HTR-8/SVneo (cell line): ENCODE measurements at regions not wholly inside any gene's neighbourhood (a gene's known extent, or its start where the extent isn't known, plus 50 kb on each side); places are given as distances from the start of the nearest gene placed in this dataset.
A peak's percentile ranks its signal among the peaks of the same experiment; 100 is the strongest.

Experiments used
- DNase-seq: peaks from one replicate; pipeline ENCODE4 v3.0.0; 2011; ENCODE audit warnings: low spot score, mixed read lengths; ENCODE audit not compliant: insufficient read length
- FAIRE-seq: peaks from 2 replicates; lab custom pipeline; 2011; peaks lifted over from hg19 to GRCh38; lab: Jason Lieb, UNC

- no peak for DNase-seq
- no peak for FAIRE-seq
Observed at GRCh38 chr17:79243603-79243990, 169.0 kb downstream of the ENGASE start.

- DNase-seq = no peak
- FAIRE-seq = no peak
Observed at GRCh38 chr17:79242873-79243602, 168.4 kb downstream of the ENGASE start.

- FAIRE-seq (no peak), DNase-seq (no peak)
Observed at GRCh38 chr17:79242393-79242792, 167.8 kb downstream of the ENGASE start.

DNA sequence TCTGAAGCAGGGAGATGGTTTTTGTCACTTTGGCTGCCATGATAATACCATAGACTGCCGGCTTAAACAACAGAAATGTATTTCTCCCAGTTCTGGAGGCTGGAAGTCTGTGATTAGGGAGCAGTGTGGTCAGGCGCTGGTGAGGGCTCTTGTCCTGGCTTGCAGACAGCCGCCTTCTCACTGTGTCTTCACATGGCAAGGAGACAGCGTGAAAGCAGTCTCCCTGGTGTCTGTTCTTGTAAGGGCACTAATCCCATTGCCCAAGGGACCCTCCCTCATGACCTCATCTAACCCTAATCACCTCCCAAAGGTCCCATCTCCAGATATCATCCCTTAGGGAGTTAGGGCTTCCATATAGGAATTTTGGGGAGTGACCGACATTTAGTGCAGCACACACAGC, 167.0 kb downstream of the ENGASE start:
- no peak for DNase-seq
- no peak for FAIRE-seq

GRCh38 chr17:79239205-79239604, 164.6 kb downstream of the ENGASE start:
- FAIRE-seq (no peak), DNase-seq (no peak)

DNA sequence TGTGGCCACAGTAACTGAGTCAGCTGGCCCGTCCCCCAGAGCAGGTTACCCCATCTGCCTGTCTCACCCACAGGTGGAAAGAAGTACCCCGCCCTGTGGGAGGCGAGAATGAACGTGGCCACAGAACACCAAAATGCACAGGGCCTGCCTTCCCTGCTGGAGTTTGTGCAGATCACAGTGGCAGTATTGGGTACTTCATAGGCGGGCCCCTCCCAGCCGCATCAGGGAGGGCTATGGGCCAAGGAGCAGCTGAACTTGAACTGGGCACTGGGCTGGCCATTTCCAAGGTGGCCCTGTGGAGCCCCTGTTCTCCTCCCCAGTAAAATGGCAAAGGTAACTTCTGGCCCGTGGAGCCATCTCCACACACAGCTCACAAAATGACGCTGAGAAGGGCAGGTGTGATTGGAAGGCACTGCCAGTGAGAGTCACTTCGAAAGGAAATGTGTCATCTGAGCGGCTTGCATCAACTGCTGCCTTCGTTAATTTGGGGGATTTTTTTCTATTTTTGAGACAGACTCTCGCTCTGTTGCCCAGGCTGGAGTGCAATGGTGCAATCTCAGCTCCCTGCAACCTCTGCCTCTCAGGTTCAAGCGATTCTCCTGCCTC, 162.9 kb downstream of the ENGASE start:
- DNase-seq = no peak
- no peak for FAIRE-seq

DNA sequence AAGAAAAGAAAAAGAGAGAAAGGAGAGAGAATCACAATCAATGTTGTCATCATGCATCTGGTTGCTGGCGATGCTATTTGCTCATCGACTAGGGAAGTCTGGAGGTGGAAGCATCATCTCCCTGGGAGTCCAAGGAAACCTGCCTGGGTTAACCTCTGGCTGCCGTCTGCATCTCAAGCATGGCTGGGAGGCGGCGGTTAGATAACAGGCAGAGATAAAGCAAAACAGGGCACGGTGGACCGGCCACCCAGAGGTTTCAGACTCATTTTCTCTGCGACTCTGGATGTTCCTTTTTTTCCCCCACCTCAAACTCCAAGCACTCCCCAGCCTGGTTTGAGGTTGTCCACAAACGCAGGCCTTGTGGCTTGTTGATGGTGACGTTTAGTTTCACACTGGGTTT, 161.2 kb downstream of the ENGASE start:
- FAIRE-seq = no peak
- no peak for DNase-seq

- FAIRE-seq = no peak
- DNase-seq = no peak
Observed at GRCh38 chr17:79233916-79234551, 159.4 kb downstream of the ENGASE start.

DNA sequence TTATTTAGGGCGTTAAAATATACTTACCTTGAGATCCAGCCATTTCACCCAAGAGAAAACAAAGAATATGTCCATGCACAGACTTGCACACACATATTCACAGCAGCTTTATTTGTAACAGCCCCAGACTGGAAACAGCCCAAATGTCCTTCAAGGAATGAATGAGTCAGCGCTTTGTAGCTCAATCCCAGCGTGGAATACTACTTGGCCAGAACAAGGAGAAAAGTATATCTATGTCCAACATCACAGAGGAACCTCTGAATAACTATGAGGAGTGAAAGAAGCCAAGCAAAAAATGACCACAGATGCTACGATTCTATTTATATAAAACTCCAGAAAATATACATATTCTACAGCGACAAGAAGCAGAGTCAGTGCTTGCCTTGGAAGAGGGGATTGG, 158.3 kb downstream of the ENGASE start:
- FAIRE-seq = no peak
- no peak for DNase-seq

DNA sequence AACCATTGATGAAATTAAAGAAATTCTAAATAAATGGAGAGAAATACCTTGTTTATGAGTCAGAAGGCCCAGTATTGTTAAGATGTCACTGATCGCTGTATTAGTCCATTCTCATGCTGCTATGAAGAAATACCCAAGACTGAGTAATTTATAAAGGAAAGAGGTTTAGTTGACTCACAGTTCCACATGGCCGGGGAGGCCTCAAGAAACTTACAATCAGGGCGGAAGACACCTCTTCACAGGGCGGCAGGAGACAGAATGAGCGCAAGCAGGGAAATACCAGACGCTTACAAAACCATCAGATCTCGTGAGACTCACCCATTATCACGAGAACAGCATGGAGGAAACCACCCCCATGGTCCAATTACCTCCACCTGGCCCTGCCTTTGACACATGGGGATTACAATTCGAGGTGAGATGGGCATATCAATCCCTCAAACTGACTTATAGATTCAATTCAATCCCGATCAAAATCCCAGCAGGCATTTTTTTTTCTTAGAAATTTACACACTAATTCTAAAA, 157.2 kb downstream of the ENGASE start:
- no peak for DNase-seq

DNA sequence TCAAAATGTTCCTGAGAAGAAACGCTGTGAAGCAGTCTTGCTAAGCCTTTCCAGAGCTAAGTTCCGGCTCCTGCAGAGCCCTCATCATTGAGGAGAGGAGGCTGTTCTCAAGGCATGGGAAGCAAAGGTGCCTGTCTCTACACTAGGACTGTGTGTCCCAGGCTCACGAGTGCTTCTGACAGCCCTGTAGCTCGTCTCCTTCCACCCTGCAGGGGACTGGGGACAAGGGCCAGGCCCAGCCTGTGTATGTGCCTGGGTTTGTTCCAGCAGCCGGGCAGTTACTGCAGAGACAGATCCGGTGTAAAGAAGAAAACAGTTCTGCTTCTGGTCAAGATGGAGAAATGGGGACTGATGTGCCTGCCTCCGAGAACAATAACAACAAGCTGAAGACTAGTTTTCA, 156.0 kb downstream of the ENGASE start:
- DNase-seq = no peak
- no peak for FAIRE-seq

More for the DNA sequence above, 157.2 kb downstream of the ENGASE start:
- peak; percentile 23 for FAIRE-seq

DNA sequence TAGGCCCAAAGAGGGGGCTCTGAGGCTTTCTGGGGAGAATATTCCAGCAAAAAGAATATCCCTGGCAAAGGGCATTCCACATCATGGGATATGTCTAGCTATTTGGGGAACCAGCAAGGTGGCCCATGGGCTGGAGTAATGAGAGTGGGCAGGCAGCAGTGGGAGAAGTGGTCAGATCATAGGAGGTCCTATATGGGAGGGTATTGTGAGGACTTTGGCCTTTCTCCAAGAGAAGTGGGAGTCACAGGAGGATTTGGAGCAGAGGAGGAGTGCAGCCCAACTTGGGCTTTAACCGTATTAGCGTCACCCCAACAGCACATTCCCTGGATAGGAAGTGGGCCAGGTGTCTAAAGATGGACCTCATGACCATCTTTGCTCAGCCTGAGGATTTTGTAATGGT, 151.4 kb downstream of the ENGASE start:
- DNase-seq = no peak
- no peak for FAIRE-seq

- FAIRE-seq (no peak), DNase-seq (no peak)
Observed at GRCh38 chr17:79224903-79225302, 150.3 kb downstream of the ENGASE start.

- no peak for DNase-seq
- FAIRE-seq = no peak
Observed at GRCh38 chr17:79224476-79224875, 149.9 kb downstream of the ENGASE start.

DNA sequence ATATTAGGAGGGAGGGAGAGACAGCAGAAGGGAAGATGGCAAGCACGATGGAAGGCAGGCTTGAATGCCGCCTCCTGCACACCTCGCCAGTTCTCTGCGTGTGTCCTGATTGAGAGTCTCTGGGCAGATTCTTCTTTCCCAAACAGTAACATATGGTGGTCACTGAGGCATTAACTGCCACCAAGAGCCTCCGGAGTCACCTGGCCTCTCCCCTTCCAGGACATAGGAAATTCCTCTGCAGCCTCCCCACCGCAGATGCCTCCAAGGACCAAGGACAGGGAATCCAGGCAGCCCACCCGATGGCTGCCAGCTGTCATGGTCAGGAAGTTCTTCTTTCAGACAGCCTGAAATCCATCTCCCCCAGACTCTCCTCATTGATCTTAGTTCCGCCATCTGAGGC, 149.3 kb downstream of the ENGASE start:
- no peak for DNase-seq
- FAIRE-seq = no peak

- no peak for FAIRE-seq
Observed at GRCh38 chr17:79223471-79223870, 148.8 kb downstream of the ENGASE start.

DNA sequence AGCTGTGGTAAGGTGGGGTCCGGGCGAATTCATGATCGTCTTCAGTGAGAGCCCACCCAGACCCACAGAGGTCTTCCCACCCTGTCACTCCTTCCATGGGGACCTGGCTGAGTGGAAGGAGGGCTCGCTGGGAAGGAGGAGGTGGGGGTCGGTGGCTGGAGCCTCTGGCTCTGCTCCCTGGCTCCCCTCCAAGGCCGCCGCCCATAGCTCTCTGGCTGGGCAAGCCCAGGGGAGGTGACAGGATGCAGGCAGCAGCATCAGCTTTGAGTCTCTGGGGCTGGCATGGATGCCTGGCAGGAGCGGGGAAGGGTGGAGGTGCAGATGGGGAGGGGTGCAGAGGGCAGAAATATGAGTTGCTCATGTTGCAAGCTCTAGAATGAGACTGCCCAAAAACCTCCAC, 147.0 kb downstream of the ENGASE start:
- DNase-seq (no peak), FAIRE-seq (no peak)

More at GRCh38 chr17:79223471-79223870, 148.8 kb downstream of the ENGASE start:
- no peak for DNase-seq

DNA sequence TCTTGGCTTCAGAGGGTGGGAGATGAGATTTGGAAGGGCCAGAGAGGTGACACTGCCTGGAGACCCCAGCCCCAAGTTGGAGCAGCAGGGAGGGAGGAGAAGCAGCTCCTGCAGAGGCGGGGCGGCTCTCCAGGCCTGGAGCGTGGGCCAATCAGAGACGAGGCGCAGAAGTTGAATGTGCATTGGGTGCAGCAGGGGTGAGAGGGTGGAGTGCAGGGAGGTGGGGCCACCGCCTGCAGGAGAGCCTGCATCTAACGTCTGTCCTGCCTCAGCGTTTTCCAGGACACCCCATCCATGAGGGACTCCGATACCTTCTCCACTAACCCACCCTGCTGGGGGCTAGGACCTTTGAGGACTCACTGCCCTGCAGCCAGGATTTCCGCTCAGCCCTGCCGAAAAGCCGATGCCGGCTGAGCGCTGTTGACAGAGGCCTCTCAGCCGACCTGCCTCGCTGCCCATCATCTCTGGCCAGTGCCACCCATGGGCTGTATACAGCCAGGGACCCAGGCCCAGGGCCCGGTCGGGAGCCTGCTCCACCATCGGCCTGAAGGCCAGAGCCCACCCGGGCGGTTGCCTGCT, 146.2 kb downstream of the ENGASE start:
- no peak for FAIRE-seq
- no peak for DNase-seq

- no peak for FAIRE-seq
- no peak for DNase-seq
Observed at GRCh38 chr17:79220201-79220712, 145.6 kb downstream of the ENGASE start.

GRCh38 chr17:79219208-79219935, 144.7 kb downstream of the ENGASE start:
- no peak for DNase-seq
- FAIRE-seq = no peak
